ENCODE measurements at regions not wholly inside any gene's neighbourhood (a gene's known extent, or its start where the extent isn't known, plus 50 kb on each side); places are given as distances from the start of the nearest gene placed in this dataset.

- TF ChIP-seq CTCF (IDR thresholded peaks at IDR 0.05; ENCODE audit: poor library complexity, severe bottlenecking): no peak
- no peak for TF ChIP-seq SMC3 (conservative IDR thresholded peaks at IDR 0.05; ENCODE audit: poor library complexity)
- TF ChIP-seq POLR2AphosphoS5 (IDR thresholded peaks at IDR 0.05): no peak
Measured at GRCh38 chr12:114895081-114895480, 211.1 kb upstream of the TBX3 start.
